Osteocyte (in vitro differentiated cells): ENCODE measurements at regions not wholly inside any gene's neighbourhood (a gene's known extent, or its start where the extent isn't known, plus 50 kb on each side); places are given as distances from the start of the nearest gene placed in this dataset.

Source experiments
- DNase-seq: peaks from one replicate; pipeline ENCODE4 v3.0.0; 2021; ENCODE audit warnings: mixed read lengths; ENCODE audit not compliant: unreplicated experiment; ENCODE audit errors: extremely low spot score
- H3K27ac Mint-ChIP-seq: one replicate; pipeline ENCODE4 v1.8.0; 2021; ENCODE audit warnings: mild to moderate bottlenecking, mixed read lengths; ENCODE audit not compliant: unreplicated experiment
- H3K27me3 Mint-ChIP-seq: one replicate; pipeline ENCODE4 v1.8.0; 2021; ENCODE audit warnings: mixed read lengths; ENCODE audit not compliant: unreplicated experiment
- H3K36me3 Mint-ChIP-seq: one replicate; pipeline ENCODE4 v1.8.0; 2021; ENCODE audit warnings: mixed read lengths; ENCODE audit not compliant: unreplicated experiment
- H3K4me1 Mint-ChIP-seq: one replicate; pipeline ENCODE4 v1.8.0; 2021; ENCODE audit warnings: mixed read lengths; ENCODE audit not compliant: unreplicated experiment
- H3K4me3 Mint-ChIP-seq: one replicate; pipeline ENCODE4 v1.8.0; 2021; ENCODE audit warnings: mild to moderate bottlenecking, moderate library complexity, mixed read lengths; ENCODE audit not compliant: unreplicated experiment
- H3K9me3 Mint-ChIP-seq: one replicate; pipeline ENCODE4 v1.8.0; 2021; ENCODE audit warnings: mixed read lengths; ENCODE audit not compliant: unreplicated experiment
- CTCF ChIP-seq: fragments of 200-600 bp; sonication (generic); IDR thresholded peaks from 2 replicates; pipeline ENCODE4 v1.5.0; 2021; ENCODE audit warnings: antibody characterized with exemption, mild to moderate bottlenecking, moderate library complexity

DNA sequence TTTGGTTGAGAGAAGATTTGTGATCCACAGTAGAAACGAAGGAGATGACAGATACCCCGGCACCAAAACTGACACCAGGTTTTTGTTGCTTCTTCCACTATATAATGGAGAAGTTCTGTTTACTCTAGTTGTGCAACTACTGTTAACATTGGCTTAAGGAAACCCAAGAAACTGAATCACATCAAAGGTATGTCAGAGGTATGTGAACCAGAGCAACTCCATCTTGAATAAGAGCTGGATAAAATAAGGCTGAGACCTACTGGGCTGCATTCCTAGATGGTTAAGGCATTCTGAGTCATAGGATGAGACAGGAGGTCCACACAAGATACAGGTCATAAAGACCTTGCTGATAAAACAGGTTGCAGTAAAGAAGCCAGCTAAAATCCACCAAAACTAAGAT, 173.7 kb upstream of the CAMK1G start:
- Mint-ChIP-seq H3K27me3 (peaks cover 3% of the 10 kb centered on the region), H3K4me3 (no peak overlapping the region), H3K36me3 (no peaks in the 10 kb centered on the region), H3K27ac (no peak overlapping the region), H3K4me1 (peaks cover 21% of the 10 kb centered on the region), H3K9me3 (no peaks in the 10 kb centered on the region)
- no peak for TF ChIP-seq CTCF
- no peak for DNase-seq

- no peak overlapping the region for H3K4me3 Mint-ChIP-seq
These were observed 172.0 kb upstream of the CAMK1G start for GRCh38 chr1:209411491-209411929.

DNA sequence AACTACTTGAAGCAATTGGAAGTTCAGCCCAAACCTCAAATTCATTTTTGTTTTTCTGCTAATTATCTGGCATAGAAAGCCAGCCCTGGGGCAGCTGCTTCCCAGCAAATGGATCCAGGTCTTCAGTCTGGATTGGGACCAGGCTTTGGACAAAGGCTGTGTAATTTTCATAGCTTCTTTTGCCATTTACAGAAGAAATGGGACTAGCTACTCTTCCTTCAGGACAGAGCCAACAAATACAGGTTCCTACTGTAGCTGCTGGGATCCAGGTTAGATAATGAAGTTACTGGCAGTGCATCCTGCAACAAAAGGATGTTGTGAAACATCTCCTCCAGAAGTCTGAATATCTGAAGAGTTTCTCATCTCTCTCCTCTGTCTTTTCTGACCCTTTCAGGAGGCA, 171.5 kb upstream of the CAMK1G start:
- no peaks in the 10 kb centered on the region for H3K9me3 Mint-ChIP-seq
- TF ChIP-seq CTCF: no peak
- H3K4me1 Mint-ChIP-seq: peaks cover 10% of the 10 kb centered on the region
- H3K27ac Mint-ChIP-seq: no peak overlapping the region
- H3K4me3 Mint-ChIP-seq: no peak overlapping the region
- no peak for DNase-seq
- H3K36me3 Mint-ChIP-seq: no peaks in the 10 kb centered on the region
- peaks cover 17% of the 10 kb centered on the region for H3K27me3 Mint-ChIP-seq

More at GRCh38 chr1:209411491-209411929, 172.0 kb upstream of the CAMK1G start:
- TF ChIP-seq CTCF: no peak
- Mint-ChIP-seq H3K9me3 (no peaks in the 10 kb centered on the region), H3K27me3 (peaks cover 12% of the 10 kb centered on the region), H3K27ac (peak overlapping the region; percentile 51), H3K36me3 (no peaks in the 10 kb centered on the region), H3K4me1 (peaks cover 10% of the 10 kb centered on the region)
- DNase-seq: no peak

DNA sequence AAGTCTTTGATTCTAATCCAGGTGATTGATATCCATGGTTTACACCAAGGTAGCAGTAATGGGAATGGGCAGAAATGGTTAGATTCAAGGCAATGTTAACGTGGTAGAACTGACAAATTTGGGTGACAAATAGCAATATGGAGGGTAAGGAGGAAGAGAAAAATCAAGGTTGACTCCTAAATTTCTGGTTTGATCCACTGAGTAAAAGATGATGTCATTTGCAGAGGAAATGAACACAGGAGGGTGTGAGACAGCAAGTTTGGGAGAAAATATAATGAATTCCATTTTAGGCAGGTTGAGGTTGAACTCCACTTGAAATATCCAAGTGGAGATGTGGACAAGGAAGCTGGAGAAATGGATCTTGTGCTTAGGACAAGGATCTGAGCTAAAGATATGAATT, 170.9 kb upstream of the CAMK1G start:
- no peak for TF ChIP-seq CTCF
- Mint-ChIP-seq H3K27me3 (peaks cover 19% of the 10 kb centered on the region), H3K9me3 (no peaks in the 10 kb centered on the region), H3K4me1 (peaks cover 10% of the 10 kb centered on the region), H3K27ac (no peak overlapping the region), H3K36me3 (no peaks in the 10 kb centered on the region), H3K4me3 (no peak overlapping the region)
- DNase-seq: no peak

- no peak for TF ChIP-seq CTCF
- Mint-ChIP-seq H3K27me3 (peaks cover 19% of the 10 kb centered on the region), H3K36me3 (no peaks in the 10 kb centered on the region), H3K27ac (no peak overlapping the region), H3K4me1 (peaks cover 10% of the 10 kb centered on the region), H3K4me3 (no peak overlapping the region), H3K9me3 (no peaks in the 10 kb centered on the region)
- DNase-seq: no peak
These were observed 170.5 kb upstream of the CAMK1G start for GRCh38 chr1:209413062-209413461.
